Duodenal mucosa (tissue), 2 donors: ENCODE measurements at regions not wholly inside any gene's neighbourhood (a gene's known extent, or its start where the extent isn't known, plus 50 kb on each side); places are given as distances from the start of the nearest gene placed in this dataset.
"Not testable (repeated sequence)": the region's sequence is repeated elsewhere in the genome, so short reads cannot be mapped to it uniquely, and the experiment has no call there.

ENCODE experiments used
- H3K27ac ChIP-seq: one replicate; pipeline ENCODE4 v1.7.0; 2013; ENCODE audit warnings: low read depth, low read length
- H3K27me3 ChIP-seq, 2 donors: one replicate each; pipeline ENCODE4 v1.7.0; 2013; ENCODE audit warnings: low read length in 2 of 2, control low read depth in 1 of 2; ENCODE audit not compliant: insufficient read depth in 2 of 2, control insufficient read depth in 1 of 2
- H3K36me3 ChIP-seq, 2 donors: one replicate each; pipeline ENCODE4 v1.7.0; 2013; ENCODE audit warnings: low read length in 2 of 2, control low read depth in 1 of 2; ENCODE audit not compliant: insufficient read depth in 2 of 2, control insufficient read depth in 1 of 2
- H3K4me1 ChIP-seq, 2 donors: one replicate each; pipeline ENCODE4 v1.7.0; 2013; ENCODE audit warnings: low read length in 2 of 2, control low read depth in 1 of 2; ENCODE audit not compliant: insufficient read depth in 2 of 2, control insufficient read depth in 1 of 2
- H3K4me3 ChIP-seq, 2 donors: one replicate each; pipeline ENCODE4 v1.7.0; 2013; ENCODE audit warnings: low read length in 2 of 2, low read depth in 1 of 2
- H3K9ac ChIP-seq, 2 donors: one replicate each; pipeline ENCODE4 v1.7.0; 2013; ENCODE audit warnings: low read length in 2 of 2, low read depth in 1 of 2
- H3K9me3 ChIP-seq, 2 donors: one replicate each; pipeline ENCODE4 v1.7.0; 2013; ENCODE audit warnings: low read length in 2 of 2, control low read depth in 1 of 2; ENCODE audit not compliant: control insufficient read depth in 1 of 2

DNA sequence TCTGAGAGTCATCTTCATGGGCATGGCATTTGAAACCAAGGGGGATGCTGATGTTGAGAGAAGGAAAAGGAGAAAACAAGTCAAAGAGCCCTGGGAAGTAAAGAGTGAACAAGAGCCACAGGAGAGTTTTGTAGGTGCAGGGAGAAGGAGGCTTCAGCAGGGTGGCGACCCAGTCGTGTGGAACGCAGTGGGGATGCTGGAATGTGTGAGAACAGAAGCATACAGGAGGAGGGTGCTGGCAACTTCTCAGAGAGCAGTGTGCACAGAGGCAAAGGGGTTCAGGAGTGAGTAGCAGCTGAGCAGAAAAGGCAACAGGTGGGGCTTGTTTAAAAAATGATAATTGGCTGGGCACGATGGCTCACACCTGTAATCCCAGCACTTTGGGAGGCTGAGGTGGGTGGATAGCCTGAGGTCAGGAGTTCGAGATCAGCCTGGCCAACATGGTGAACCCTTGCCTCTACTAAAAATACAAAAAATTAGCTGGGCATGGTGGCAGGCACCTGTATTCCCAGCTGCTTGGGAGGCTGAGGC is 75.8 kb upstream of the PLET1 start:
- H3K4me1 ChIP-seq, result no peaks in the 10 kb centered on the region
- no peak overlapping the region for H3K4me3 ChIP-seq
- no peaks in the 10 kb centered on the region for H3K36me3 ChIP-seq
- no peaks in the 10 kb centered on the region for H3K27me3 ChIP-seq
- no peak overlapping the region for H3K27ac ChIP-seq
- H3K9me3 ChIP-seq, result peaks cover 0 to 5% of the 10 kb centered on the region in 2 donors
- H3K9ac ChIP-seq, result no peak overlapping the region

DNA sequence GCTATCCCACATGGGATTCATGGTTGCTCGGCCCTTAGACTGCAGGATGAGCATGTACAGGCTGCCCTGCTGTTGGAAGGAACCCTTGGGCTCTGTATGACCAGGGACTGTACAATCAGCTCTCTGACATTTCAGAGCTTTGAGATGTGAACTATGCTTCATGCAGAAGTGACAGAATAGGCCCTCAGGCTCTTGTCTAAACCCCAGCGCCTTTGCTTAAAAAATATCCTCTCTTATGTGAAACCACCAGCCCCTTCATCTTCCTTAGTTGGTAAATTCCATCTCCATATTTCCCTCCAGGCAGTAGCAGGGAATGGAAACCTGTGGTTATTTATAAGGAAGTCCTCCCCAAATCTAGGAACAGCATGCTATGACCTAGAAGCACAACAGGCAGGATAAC is 78.9 kb upstream of the PLET1 start:
- no peak overlapping the region for H3K4me3 ChIP-seq
- H3K36me3 ChIP-seq, result no peaks in the 10 kb centered on the region
- H3K27ac ChIP-seq, result no peak overlapping the region
- H3K9ac ChIP-seq, result no peak overlapping the region
- H3K4me1 ChIP-seq, result peaks cover 0 to 4% of the 10 kb centered on the region in 2 donors
- no peaks in the 10 kb centered on the region for H3K27me3 ChIP-seq
- peaks cover 0 to 5% of the 10 kb centered on the region in 2 donors for H3K9me3 ChIP-seq

DNA sequence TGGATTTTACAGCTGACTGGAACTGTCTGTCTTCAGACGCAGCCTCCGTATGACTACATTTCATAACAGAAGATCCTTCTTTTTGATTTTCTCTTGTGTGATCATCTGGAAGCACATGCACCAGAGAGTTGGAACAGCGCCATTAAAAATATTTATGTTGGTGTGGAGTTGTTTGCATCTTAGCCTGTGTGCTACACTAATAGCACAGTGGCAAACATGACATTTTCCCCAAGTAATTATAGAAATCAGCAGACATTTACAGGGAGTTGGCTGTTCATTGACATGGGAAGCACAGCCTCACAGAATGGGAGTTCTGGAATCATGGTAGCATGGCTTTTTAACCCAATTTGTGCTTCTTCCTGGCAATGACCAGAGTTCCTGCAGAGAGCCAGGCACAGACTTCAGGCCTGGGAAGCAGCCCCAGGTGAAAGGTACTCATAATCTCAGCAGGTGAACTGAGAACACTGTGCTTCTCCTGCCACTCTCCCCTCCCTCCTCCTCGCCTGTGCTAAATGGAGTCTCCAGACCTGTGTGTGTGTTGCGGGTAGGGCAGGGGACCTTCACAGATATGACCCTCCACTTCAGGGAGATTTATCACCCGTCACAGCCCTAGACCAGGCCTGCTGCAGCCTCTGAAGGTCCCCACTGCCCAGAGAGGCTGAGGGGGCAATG is 82.8 kb upstream of the PLET1 start:
- Histone ChIP-seq H3K27me3 (no peaks in the 10 kb centered on the region), H3K36me3 (no peaks in the 10 kb centered on the region), H3K27ac (no peak overlapping the region), H3K4me1 (peaks cover 0 to 4% of the 10 kb centered on the region in 2 donors), H3K4me3 (no peak overlapping the region), H3K9ac (no peak overlapping the region), H3K9me3 (no peaks in the 10 kb centered on the region)

DNA sequence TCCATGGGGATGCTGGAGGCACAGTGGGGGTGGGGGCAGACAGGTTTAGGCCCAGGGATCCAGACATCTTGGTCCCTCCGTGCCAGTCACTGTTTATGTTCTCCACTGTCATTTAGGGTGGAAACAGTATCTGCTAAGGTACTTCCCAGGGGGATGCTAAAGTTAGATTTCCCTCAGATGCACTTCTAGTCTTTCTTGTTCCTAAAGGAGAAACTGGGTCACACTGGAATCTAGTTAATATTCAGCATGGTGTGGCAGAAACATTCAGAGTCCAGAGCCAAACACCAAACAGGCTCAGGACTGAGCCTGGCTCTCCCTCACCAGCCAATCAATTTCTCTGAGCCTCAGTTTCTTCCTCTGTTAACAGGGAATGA is 83.4 kb upstream of the PLET1 start:
- Histone ChIP-seq H3K9me3 (no peaks in the 10 kb centered on the region), H3K4me3 (no peak overlapping the region), H3K27me3 (no peaks in the 10 kb centered on the region), H3K4me1 (peaks cover 0 to 4% of the 10 kb centered on the region in 2 donors), H3K27ac (no peak overlapping the region), H3K9ac (no peak overlapping the region), H3K36me3 (no peaks in the 10 kb centered on the region)

DNA sequence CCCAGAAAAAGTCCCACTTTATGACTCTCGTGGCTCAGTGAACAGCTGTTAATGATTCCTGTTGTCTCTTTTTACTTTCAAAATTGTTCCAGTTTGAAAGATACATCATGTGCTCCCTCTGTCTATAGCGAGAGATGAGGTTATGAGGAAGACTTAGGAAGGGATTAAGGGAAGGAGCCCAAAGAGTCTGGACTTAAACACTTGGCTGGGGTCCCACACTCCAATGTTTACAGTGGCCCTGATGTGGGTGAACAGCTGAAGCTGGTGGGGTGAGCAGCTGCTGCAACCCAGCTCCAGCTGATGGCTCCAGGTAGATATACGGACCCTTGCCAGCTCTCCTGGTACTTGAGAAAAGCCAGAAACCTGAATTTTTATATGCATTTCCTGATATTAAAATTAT is 84.5 kb upstream of the PLET1 start:
- H3K9ac ChIP-seq, result no peak overlapping the region
- no peaks in the 10 kb centered on the region for H3K9me3 ChIP-seq
- H3K27me3 ChIP-seq, result no peaks in the 10 kb centered on the region
- no peak overlapping the region for H3K27ac ChIP-seq
- H3K4me3 ChIP-seq, result no peak overlapping the region
- H3K4me1 ChIP-seq, result peaks cover 0 to 4% of the 10 kb centered on the region in 2 donors
- H3K36me3 ChIP-seq, result no peaks in the 10 kb centered on the region

DNA sequence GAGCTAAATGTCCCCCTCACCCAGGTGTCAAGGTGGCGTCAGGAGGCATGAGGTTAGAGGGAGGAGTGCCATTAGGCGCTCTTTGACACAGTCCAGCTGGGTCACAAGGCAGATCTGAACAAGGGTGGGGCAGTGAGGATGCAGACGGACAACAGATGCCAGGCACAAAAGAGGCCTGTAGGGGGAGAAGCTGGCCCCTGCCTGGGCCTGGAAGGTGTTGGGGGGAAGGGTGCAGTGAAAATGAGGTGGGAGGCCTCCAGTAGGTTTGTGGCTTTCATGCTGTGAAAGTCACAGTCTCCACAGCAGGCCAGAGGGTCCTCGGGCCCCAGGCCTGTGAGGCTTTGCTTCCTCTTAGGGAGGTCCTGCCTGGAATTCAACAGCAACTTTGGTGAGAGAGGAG is 85.0 kb upstream of the PLET1 start:
- H3K27me3 ChIP-seq, result no peaks in the 10 kb centered on the region
- H3K9ac ChIP-seq, result no peak overlapping the region
- no peaks in the 10 kb centered on the region for H3K9me3 ChIP-seq
- no peak overlapping the region for H3K27ac ChIP-seq
- H3K36me3 ChIP-seq, result no peaks in the 10 kb centered on the region
- peaks cover 0 to 4% of the 10 kb centered on the region in 2 donors for H3K4me1 ChIP-seq
- H3K4me3 ChIP-seq, result no peak overlapping the region

DNA sequence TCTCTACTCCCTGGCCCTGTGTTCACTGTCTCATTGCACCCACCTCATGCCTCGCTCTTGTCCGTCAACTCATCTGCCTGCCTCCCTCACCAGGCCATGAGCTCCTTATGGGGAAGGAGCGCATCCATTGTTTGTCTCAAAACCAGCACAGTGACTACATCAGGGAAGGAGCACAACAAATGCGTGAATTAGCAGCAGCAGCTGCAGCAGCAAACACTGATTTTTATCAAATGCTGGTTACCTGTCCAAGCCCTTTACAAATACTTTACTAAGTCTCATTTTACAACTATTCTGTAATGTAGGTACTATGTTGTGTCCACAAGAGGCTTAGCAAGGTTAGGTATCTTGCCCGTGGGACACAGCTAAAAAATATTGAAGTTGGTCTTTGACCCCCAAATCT is 85.9 kb upstream of the PLET1 start:
- Histone ChIP-seq H3K9me3 (no peaks in the 10 kb centered on the region), H3K36me3 (no peaks in the 10 kb centered on the region), H3K4me3 (no peak overlapping the region), H3K27ac (no peak overlapping the region), H3K9ac (no peak overlapping the region), H3K4me1 (peaks cover 0 to 4% of the 10 kb centered on the region in 2 donors), H3K27me3 (no peaks in the 10 kb centered on the region)

DNA sequence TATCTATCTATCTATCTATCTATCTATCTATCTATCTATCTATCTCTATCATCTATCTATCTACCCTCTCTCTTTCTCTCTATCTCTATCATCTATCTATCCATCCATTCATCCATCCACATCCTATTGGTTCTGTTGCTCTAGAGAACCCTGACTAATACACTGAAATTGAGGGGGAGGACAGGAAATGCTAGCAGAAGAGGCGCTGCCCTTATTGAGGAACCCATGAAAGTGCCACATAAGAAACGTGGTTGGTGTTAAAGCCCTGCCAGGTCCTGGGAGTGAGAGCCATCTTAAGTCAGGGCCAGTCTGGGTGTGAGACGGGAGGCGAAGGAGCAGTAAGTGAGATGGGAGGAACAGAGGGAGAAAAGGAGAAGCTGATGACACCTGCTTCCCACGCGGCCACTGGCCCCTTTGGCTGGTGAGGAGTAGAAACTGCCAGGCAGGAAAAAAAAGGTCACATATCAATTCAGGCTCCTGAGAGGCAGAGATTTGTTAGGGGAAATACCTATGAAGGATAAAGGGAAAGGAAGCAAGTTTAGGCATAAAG is 87.9 kb upstream of the PLET1 start:
- H3K9ac ChIP-seq, result no peak overlapping the region
- H3K27ac ChIP-seq, result no peak overlapping the region
- H3K27me3 ChIP-seq, result no peaks in the 10 kb centered on the region
- no peaks in the 10 kb centered on the region for H3K9me3 ChIP-seq
- H3K36me3 ChIP-seq, result no peaks in the 10 kb centered on the region
- no peak overlapping the region for H3K4me3 ChIP-seq
- peaks cover 0 to 4% of the 10 kb centered on the region in 2 donors for H3K4me1 ChIP-seq

DNA sequence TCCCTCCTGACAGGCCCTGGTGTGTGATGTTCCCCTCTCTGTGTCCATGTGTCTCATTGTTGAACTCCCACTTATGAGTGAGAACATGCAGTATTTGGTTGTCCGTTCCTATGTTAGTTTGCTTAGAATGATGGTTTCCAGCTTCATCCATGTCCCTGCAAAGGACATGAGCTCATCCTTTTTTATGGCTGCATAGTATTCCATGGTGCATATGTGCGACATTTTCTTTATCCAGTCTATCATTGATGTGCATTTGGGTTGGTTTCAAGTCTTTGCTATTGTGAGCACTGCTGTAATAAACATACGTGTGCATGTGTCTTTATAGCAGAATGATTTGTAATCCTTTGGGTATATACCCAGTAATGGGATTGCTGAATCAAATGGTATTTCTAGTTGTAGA is 90.8 kb upstream of the PLET1 start:
- H3K36me3 ChIP-seq, H3K27ac ChIP-seq, H3K4me1 ChIP-seq, H3K9me3 ChIP-seq, H3K27me3 ChIP-seq, H3K4me3 ChIP-seq, H3K9ac ChIP-seq: not testable (repeated sequence)

DNA sequence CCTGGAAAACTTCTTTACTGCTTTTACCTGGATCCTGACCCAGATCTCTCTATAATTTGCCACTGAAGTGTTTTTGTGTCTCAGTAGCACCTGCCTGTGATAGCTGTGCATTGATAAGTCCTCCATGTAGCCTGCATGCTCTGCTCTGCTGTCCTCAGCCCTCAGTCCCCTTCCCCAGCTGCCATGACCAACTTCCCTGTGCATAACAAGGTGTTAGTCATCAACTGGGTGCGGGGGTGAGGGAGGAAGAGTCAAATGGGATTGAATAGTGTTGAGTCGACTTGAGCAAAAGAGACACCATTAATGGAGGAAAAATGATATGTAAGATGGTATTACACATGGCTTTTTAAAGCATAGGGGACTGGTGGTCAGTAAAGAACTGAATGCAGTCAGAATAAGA is 92.2 kb upstream of the PLET1 start:
- Histone ChIP-seq H3K27me3 (no peaks in the 10 kb centered on the region), H3K9me3 (no peaks in the 10 kb centered on the region), H3K4me3 (no peak overlapping the region), H3K36me3 (no peaks in the 10 kb centered on the region), H3K4me1 (no peaks in the 10 kb centered on the region), H3K27ac (no peak overlapping the region), H3K9ac (no peak overlapping the region)
